Myocyte (in vitro differentiated cells): ENCODE measurements at regions not wholly inside any gene's neighbourhood (a gene's known extent, or its start where the extent isn't known, plus 50 kb on each side); places are given as distances from the start of the nearest gene placed in this dataset.
"Not testable (repeated sequence)": the region's sequence is repeated elsewhere in the genome, so short reads cannot be mapped to it uniquely, and the experiment has no call there.

ENCODE experiments used
- DNase-seq: peaks from one replicate; pipeline ENCODE4 v3.0.0-alpha.2; 2012; ENCODE audit warnings: low read depth

- no peak for DNase-seq
Observed at GRCh38 chr5:24118351-24118750, 526.4 kb downstream of the CDH10 start.

- DNase-seq = no peak
Observed at GRCh38 chr5:24135536-24135935, 509.2 kb downstream of the CDH10 start.

GRCh38 chr5:24141046-24141445 lies 503.7 kb downstream of the CDH10 start:
- DNase-seq = no peak

GRCh38 chr5:24142341-24142740 lies 502.4 kb downstream of the CDH10 start:
- DNase-seq = no peak

GRCh38 chr5:24145806-24146205 lies 499.0 kb downstream of the CDH10 start:
- DNase-seq = no peak

GRCh38 chr5:24161559-24161958 lies 483.2 kb downstream of the CDH10 start:
- DNase-seq = no peak

- DNase-seq = no peak
Observed at GRCh38 chr5:24162343-24162742, 482.4 kb downstream of the CDH10 start.

- no peak for DNase-seq
Observed at GRCh38 chr5:24163091-24163490, 481.7 kb downstream of the CDH10 start.

- no peak for DNase-seq
Observed at GRCh38 chr5:24167806-24168205, 477.0 kb downstream of the CDH10 start.

GRCh38 chr5:24170026-24170425 lies 474.8 kb downstream of the CDH10 start:
- no peak for DNase-seq

GRCh38 chr5:24170930-24171329 lies 473.8 kb downstream of the CDH10 start:
- DNase-seq = not testable (repeated sequence)

- no peak for DNase-seq
Observed at GRCh38 chr5:24177821-24178220, 467.0 kb downstream of the CDH10 start.

GRCh38 chr5:24183981-24184380 lies 460.8 kb downstream of the CDH10 start:
- no peak for DNase-seq

- DNase-seq = no peak
Observed at GRCh38 chr5:24188216-24188925, 456.4 kb downstream of the CDH10 start.

GRCh38 chr5:24196789-24197188 lies 448.0 kb downstream of the CDH10 start:
- DNase-seq = no peak

GRCh38 chr5:24208686-24209106 lies 436.1 kb downstream of the CDH10 start:
- no peak for DNase-seq

- no peak for DNase-seq
Observed at GRCh38 chr5:24215114-24215513, 429.7 kb downstream of the CDH10 start.

- DNase-seq = no peak
Observed at GRCh38 chr5:24222876-24223275, 421.9 kb downstream of the CDH10 start.

- DNase-seq = no peak
Observed at GRCh38 chr5:24225051-24225450, 419.7 kb downstream of the CDH10 start.

GRCh38 chr5:24226479-24226878 lies 418.3 kb downstream of the CDH10 start:
- DNase-seq = no peak

- not testable (repeated sequence) for DNase-seq
Observed at GRCh38 chr5:24227881-24228280, 416.9 kb downstream of the CDH10 start.

- no peak for DNase-seq
Observed at GRCh38 chr5:24232041-24232440, 412.7 kb downstream of the CDH10 start.

- no peak for DNase-seq
Observed at GRCh38 chr5:24232929-24233498, 411.8 kb downstream of the CDH10 start.
